HepG2 (cell line): ENCODE measurements at regions not wholly inside any gene's neighbourhood (a gene's known extent, or its start where the extent isn't known, plus 50 kb on each side); places are given as distances from the start of the nearest gene placed in this dataset.

Source experiments
- ATAC-seq: fragments of 200-7000 bp; cut with Tn5 transposase; 3 replicates; pipeline ENCODE4 v1.9.1; 2020; ENCODE audit warnings: mild to moderate bottlenecking, moderate library complexity
- BruUV-seq: library from RNA; stranded (reverse); fragments of 400-500 nt; replicated peaks from 2 replicates; lab custom pipeline; 2021; lab: Mats Ljungman, UMichigan
- CTCF ChIA-PET: fragments of 300-600 bp; formaldehyde crosslinking; extraction: SDS; loops from one replicate; lab custom pipeline; 2021; ENCODE audit warnings: low total read pairs, inconsistent platforms, low intra/inter-chr PET ratio; lab: Yijun Ruan, JAX
- POLR2A ChIA-PET: fragments of 350-600 bp; sonication (Branson Sonifier 250); formaldehyde crosslinking; loops from one replicate; lab custom pipeline; 2020; ENCODE audit warnings: antibody characterized with exemption, inconsistent platforms; lab: Yijun Ruan, JAX
- DNase-seq: peaks from one replicate; pipeline ENCODE4 v3.0.0-alpha.2; 2015; ENCODE audit warnings: low spot score
- FAIRE-seq: peaks from 3 replicates; lab custom pipeline; 2011; peaks lifted over from hg19 to GRCh38; lab: Jason Lieb, UNC
- H2AFZ ChIP-seq: one replicate; pipeline ENCODE4 v1.6.1; 2011; ENCODE audit warnings: low read length, inconsistent platforms
- H3K27ac ChIP-seq: fragments of 300-600 bp; 3 replicates; pipeline ENCODE4 v1.8.0; 2011; ENCODE audit warnings: mixed run types, mild to moderate bottlenecking, mixed read lengths, low read length, inconsistent platforms; ENCODE audit not compliant: insufficient read depth; ENCODE audit errors: extremely low read length
- H3K27me3 ChIP-seq, 2 experiments: fragments of 200-600 bp in 1 of 2; 2 replicates in 1 of 2; 3 replicates in 1 of 2; pipeline versions ENCODE4 v1.6.0 to v1.8.0; 2011; ENCODE audit warnings: low read length in 2 of 2, mild to moderate bottlenecking in 2 of 2, moderate library complexity in 2 of 2, inconsistent platforms in 1 of 2; ENCODE audit not compliant: insufficient read depth in 2 of 2, control insufficient read depth in 1 of 2
- H3K36me3 ChIP-seq, 2 experiments: fragments of 200-600 bp in 1 of 2; replicated peaks in 1 of 2; 2 replicates in 1 of 2; 3 replicates in 1 of 2; pipeline versions ENCODE4 v1.5.1 to v1.8.0; 2011; ENCODE audit warnings: low read length in 2 of 2, inconsistent platforms in 1 of 2; ENCODE audit not compliant: insufficient read depth in 2 of 2, control insufficient read depth in 1 of 2
- H3K4me1 ChIP-seq: 2 replicates; pipeline ENCODE4 v1.5.1; 2012; ENCODE audit warnings: low read length, inconsistent platforms; ENCODE audit not compliant: insufficient read depth
- H3K4me2 ChIP-seq: 2 replicates; pipeline ENCODE4 v1.6.0; 2011; ENCODE audit warnings: low read depth, low read length, inconsistent platforms
- H3K4me3 ChIP-seq, 3 experiments: fragments of 200-600 bp in 1 of 3; sonication (generic), shearing (Covaris generic) in 1 of 3; replicated peaks in 1 of 3; 2 replicates each; pipeline ENCODE4 v1.5.1; 2011 to 2016; ENCODE audit warnings: low read length in 3 of 3, inconsistent platforms in 2 of 3, low read depth in 2 of 3, mild to moderate bottlenecking in 2 of 3, control low read depth in 1 of 3, mixed read lengths in 1 of 3; ENCODE audit not compliant: insufficient read depth in 1 of 3
- H3K79me2 ChIP-seq: one replicate; pipeline ENCODE4 v1.6.1; 2011; ENCODE audit warnings: low read length, inconsistent platforms; ENCODE audit not compliant: insufficient read depth
- H3K9ac ChIP-seq: 2 replicates; pipeline ENCODE4 v1.6.0; 2011; ENCODE audit warnings: mild to moderate bottlenecking, low read depth, low read length, inconsistent platforms; ENCODE audit not compliant: insufficient read depth
- H3K9me3 ChIP-seq: 2 replicates; pipeline ENCODE4 v1.5.1; 2012; ENCODE audit warnings: mild to moderate bottlenecking, low read length
- H4K20me1 ChIP-seq: 2 replicates; pipeline ENCODE4 v1.6.0; 2011; ENCODE audit warnings: inconsistent platforms, mild to moderate bottlenecking, low read length, moderate library complexity; ENCODE audit not compliant: insufficient read depth
- KLF11 ChIP-seq: IDR thresholded peaks from 2 replicates; pipeline ENCODE4 v1.6.1; 2016; ENCODE audit warnings: missing compliant biosample characterization
- MAFG ChIP-seq: sonication (generic); formaldehyde crosslinking; IDR thresholded peaks from 2 replicates; pipeline ENCODE4 v1.5.1; 2020; ENCODE audit warnings: mild to moderate bottlenecking, missing genetic modification reagents
- NR2F6 ChIP-seq, 2 experiments: IDR thresholded peaks; 2 replicates each; pipeline ENCODE4 v1.6.1; 2016; ENCODE audit warnings: antibody characterized with exemption in 1 of 2, mild to moderate bottlenecking in 1 of 2
- PHF21A ChIP-seq: sonication (generic); formaldehyde crosslinking; IDR thresholded peaks from 2 replicates; pipeline ENCODE4 v1.5.0; 2020; ENCODE audit warnings: mild to moderate bottlenecking, missing genetic modification reagents
- TOE1 ChIP-seq: sonication (generic); formaldehyde crosslinking; IDR thresholded peaks from 2 replicates; pipeline ENCODE4 v1.4.0; 2020; ENCODE audit warnings: mild to moderate bottlenecking, missing genetic modification reagents
- ZBTB42 ChIP-seq: sonication (generic); formaldehyde crosslinking; IDR thresholded peaks from 2 replicates; pipeline ENCODE4 v1.5.0; 2020; ENCODE audit warnings: mild to moderate bottlenecking, missing genetic modification reagents
- ZFYVE20 ChIP-seq: sonication (generic); formaldehyde crosslinking; IDR thresholded peaks from 2 replicates; pipeline ENCODE4 v1.8.0; 2023; ENCODE audit warnings: low read depth, mild to moderate bottlenecking, moderate library complexity, missing genetic modification reagents, borderline replicate concordance
- ZMYM3 ChIP-seq: sonication (generic); formaldehyde crosslinking; IDR thresholded peaks from 2 replicates; pipeline ENCODE4 v1.5.1; 2020; ENCODE audit warnings: mild to moderate bottlenecking, missing genetic modification reagents
- WGBS: methylation state at CpG from one replicate; pipeline ENCODE4 v1.1.6; 2017; ENCODE audit warnings: low lambda C conversion rate; 5-methylcytosine and 5-hydroxymethylcytosine counted together
- in situ Hi-C: cut with HindIII; loops from 2 replicates; pipeline ENCODE4 v1.10.0; 2017; ENCODE audit warnings: low pct_unique_long_range_greater_than_20kb; ENCODE audit not compliant: extremely low pct_ligation_motif_present
- intact Hi-C: fragments of 100-400 bp; cut with micrococcal nuclease; formaldehyde crosslinking; loops from one replicate; pipeline ENCODE4 v1.10.0; 2022; ENCODE audit not compliant: unreplicated experiment
- TF ChIP-seq, protein P1 (sequence below): sonication (generic); formaldehyde crosslinking; IDR thresholded peaks from 2 replicates; pipeline ENCODE4 v1.8.0; 2022; ENCODE audit warnings: missing genetic modification reagents, mild to moderate bottlenecking, moderate library complexity, borderline replicate concordance
- TF ChIP-seq, protein P2 (sequence below): sonication (generic); formaldehyde crosslinking; IDR thresholded peaks from 2 replicates; pipeline ENCODE4 v1.4.0; 2020; ENCODE audit warnings: low read depth, mild to moderate bottlenecking, missing genetic modification reagents
- TF ChIP-seq, protein P3 (sequence below): sonication (generic); formaldehyde crosslinking; IDR thresholded peaks from 2 replicates; pipeline ENCODE4 v1.5.1; 2020; ENCODE audit warnings: mild to moderate bottlenecking, missing genetic modification reagents, borderline replicate concordance
- TF ChIP-seq, protein P4 (sequence below): sonication (generic); formaldehyde crosslinking; IDR thresholded peaks from 2 replicates; pipeline ENCODE4 v1.4.0; 2020; ENCODE audit warnings: missing genetic modification reagents

DNA sequence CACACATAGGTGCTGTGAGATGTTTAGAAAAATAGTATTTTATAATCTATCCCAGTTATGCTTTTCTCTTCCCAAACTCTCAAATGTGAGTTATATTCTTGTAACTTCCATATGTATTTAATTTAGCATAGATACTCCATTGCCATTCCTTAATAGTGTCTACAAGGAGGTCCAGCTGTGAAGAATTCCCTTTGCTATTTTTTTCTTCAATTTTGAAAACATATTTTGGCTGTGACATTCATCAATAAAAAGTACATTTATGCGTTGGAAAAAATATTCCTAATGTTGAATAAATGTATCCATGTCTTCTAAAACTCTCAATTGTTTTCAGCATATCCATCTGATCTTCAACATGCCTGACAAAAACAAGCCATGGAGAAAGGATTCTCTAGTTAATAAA, 1402.0 kb upstream of the SEL1L start:
- CTCF ChIA-PET = no interaction called here
- Histone ChIP-seq H4K20me1 (no peaks in the 10 kb centered on the region), H3K27me3 (no peaks in the 10 kb centered on the region), H3K9me3 (peaks cover 52% of the 10 kb centered on the region), H3K79me2 (no peaks in the 10 kb centered on the region), H3K36me3 (no peaks in the 10 kb centered on the region), H3K4me2 (no peak overlapping the region), H3K4me1 (no peaks in the 10 kb centered on the region), H3K9ac (no peak overlapping the region), H2AFZ (no peak overlapping the region), H3K27ac (no peak overlapping the region), H3K4me3 (no peak overlapping the region)
- ATAC-seq (no peak), DNase-seq (no peak), FAIRE-seq (no peak)
- POLR2A ChIA-PET = no interaction called here
- WGBS = 0% methylated on average over 1 of the region's 1 CpG
- intact Hi-C loops = no loop called here
- in situ Hi-C loops = no loop called here
- BruUV-seq = no TSS peak
- no peak for TF ChIP-seq ZFYVE20 (CRISPR knock-in tag)
- TF ChIP-seq TOE1 (CRISPR knock-in tag) = no peak
- TF ChIP-seq MAFG (CRISPR knock-in tag) = no peak
- TF ChIP-seq KLF11 (CRISPR knock-in tag) = no peak
- no peak for TF ChIP-seq ZBTB42
- TF ChIP-seq PHF21A (CRISPR knock-in tag) = no peak
- no peak for TF ChIP-seq NR2F6 (IDR thresholded peaks at IDR 0.05)
- TF ChIP-seq NR2F6 (CRISPR knock-in tag; IDR thresholded peaks at IDR 0.05) = no peak
- TF ChIP-seq, protein P1, sequence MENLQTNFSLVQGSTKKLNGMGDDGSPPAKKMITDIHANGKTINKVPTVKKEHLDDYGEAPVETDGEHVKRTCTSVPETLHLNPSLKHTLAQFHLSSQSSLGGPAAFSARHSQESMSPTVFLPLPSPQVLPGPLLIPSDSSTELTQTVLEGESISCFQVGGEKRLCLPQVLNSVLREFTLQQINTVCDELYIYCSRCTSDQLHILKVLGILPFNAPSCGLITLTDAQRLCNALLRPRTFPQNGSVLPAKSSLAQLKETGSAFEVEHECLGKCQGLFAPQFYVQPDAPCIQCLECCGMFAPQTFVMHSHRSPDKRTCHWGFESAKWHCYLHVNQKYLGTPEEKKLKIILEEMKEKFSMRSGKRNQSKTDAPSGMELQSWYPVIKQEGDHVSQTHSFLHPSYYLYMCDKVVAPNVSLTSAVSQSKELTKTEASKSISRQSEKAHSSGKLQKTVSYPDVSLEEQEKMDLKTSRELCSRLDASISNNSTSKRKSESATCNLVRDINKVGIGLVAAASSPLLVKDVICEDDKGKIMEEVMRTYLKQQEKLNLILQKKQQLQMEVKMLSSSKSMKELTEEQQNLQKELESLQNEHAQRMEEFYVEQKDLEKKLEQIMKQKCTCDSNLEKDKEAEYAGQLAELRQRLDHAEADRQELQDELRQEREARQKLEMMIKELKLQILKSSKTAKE (CRISPR knock-in tag) = no peak
- TF ChIP-seq, protein P2, sequence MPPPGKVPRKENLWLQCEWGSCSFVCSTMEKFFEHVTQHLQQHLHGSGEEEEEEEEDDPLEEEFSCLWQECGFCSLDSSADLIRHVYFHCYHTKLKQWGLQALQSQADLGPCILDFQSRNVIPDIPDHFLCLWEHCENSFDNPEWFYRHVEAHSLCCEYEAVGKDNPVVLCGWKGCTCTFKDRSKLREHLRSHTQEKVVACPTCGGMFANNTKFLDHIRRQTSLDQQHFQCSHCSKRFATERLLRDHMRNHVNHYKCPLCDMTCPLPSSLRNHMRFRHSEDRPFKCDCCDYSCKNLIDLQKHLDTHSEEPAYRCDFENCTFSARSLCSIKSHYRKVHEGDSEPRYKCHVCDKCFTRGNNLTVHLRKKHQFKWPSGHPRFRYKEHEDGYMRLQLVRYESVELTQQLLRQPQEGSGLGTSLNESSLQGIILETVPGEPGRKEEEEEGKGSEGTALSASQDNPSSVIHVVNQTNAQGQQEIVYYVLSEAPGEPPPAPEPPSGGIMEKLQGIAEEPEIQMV (CRISPR knock-in tag) = no peak
- TF ChIP-seq, protein P3, sequence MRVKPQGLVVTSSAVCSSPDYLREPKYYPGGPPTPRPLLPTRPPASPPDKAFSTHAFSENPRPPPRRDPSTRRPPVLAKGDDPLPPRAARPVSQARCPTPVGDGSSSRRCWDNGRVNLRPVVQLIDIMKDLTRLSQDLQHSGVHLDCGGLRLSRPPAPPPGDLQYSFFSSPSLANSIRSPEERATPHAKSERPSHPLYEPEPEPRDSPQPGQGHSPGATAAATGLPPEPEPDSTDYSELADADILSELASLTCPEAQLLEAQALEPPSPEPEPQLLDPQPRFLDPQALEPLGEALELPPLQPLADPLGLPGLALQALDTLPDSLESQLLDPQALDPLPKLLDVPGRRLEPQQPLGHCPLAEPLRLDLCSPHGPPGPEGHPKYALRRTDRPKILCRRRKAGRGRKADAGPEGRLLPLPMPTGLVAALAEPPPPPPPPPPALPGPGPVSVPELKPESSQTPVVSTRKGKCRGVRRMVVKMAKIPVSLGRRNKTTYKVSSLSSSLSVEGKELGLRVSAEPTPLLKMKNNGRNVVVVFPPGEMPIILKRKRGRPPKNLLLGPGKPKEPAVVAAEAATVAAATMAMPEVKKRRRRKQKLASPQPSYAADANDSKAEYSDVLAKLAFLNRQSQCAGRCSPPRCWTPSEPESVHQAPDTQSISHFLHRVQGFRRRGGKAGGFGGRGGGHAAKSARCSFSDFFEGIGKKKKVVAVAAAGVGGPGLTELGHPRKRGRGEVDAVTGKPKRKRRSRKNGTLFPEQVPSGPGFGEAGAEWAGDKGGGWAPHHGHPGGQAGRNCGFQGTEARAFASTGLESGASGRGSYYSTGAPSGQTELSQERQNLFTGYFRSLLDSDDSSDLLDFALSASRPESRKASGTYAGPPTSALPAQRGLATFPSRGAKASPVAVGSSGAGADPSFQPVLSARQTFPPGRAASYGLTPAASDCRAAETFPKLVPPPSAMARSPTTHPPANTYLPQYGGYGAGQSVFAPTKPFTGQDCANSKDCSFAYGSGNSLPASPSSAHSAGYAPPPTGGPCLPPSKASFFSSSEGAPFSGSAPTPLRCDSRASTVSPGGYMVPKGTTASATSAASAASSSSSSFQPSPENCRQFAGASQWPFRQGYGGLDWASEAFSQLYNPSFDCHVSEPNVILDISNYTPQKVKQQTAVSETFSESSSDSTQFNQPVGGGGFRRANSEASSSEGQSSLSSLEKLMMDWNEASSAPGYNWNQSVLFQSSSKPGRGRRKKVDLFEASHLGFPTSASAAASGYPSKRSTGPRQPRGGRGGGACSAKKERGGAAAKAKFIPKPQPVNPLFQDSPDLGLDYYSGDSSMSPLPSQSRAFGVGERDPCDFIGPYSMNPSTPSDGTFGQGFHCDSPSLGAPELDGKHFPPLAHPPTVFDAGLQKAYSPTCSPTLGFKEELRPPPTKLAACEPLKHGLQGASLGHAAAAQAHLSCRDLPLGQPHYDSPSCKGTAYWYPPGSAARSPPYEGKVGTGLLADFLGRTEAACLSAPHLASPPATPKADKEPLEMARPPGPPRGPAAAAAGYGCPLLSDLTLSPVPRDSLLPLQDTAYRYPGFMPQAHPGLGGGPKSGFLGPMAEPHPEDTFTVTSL (CRISPR knock-in tag) = no peak
- no peak for TF ChIP-seq ZMYM3 (CRISPR knock-in tag)
- TF ChIP-seq, protein P4, sequence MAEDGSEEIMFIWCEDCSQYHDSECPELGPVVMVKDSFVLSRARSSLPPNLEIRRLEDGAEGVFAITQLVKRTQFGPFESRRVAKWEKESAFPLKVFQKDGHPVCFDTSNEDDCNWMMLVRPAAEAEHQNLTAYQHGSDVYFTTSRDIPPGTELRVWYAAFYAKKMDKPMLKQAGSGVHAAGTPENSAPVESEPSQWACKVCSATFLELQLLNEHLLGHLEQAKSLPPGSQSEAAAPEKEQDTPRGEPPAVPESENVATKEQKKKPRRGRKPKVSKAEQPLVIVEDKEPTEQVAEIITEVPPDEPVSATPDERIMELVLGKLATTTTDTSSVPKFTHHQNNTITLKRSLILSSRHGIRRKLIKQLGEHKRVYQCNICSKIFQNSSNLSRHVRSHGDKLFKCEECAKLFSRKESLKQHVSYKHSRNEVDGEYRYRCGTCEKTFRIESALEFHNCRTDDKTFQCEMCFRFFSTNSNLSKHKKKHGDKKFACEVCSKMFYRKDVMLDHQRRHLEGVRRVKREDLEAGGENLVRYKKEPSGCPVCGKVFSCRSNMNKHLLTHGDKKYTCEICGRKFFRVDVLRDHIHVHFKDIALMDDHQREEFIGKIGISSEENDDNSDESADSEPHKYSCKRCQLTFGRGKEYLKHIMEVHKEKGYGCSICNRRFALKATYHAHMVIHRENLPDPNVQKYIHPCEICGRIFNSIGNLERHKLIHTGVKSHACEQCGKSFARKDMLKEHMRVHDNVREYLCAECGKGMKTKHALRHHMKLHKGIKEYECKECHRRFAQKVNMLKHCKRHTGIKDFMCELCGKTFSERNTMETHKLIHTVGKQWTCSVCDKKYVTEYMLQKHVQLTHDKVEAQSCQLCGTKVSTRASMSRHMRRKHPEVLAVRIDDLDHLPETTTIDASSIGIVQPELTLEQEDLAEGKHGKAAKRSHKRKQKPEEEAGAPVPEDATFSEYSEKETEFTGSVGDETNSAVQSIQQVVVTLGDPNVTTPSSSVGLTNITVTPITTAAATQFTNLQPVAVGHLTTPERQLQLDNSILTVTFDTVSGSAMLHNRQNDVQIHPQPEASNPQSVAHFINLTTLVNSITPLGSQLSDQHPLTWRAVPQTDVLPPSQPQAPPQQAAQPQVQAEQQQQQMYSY (CRISPR knock-in tag) = no peak
